Hepatic stellate cell (primary cell): ENCODE measurements at regions not wholly inside any gene's neighbourhood (a gene's known extent, or its start where the extent isn't known, plus 50 kb on each side); places are given as distances from the start of the nearest gene placed in this dataset.

Experiments
- DNase-seq: peaks from one replicate; pipeline ENCODE4 v3.0.0; 2011; ENCODE audit warnings: low spot score

DNA sequence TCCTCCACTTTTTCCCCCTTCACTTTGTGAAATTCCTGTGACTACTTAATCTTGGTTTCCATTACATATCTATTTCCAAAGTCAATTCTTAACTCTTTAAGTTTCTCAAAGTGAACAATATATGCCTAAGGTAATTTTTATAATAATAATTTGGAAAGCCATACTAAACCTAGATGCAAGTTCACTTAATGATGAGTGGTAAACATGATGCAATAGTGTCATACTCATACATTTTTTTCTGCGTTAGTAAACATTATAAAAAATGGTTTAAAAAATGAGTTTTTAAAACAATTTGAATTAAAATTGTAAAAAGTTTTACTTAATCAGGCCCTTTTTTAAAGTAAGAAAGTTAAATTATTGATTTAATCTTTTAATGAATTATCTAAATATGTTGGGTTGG is 659.4 kb upstream of the FZD8 start:
- no peak for DNase-seq

DNA sequence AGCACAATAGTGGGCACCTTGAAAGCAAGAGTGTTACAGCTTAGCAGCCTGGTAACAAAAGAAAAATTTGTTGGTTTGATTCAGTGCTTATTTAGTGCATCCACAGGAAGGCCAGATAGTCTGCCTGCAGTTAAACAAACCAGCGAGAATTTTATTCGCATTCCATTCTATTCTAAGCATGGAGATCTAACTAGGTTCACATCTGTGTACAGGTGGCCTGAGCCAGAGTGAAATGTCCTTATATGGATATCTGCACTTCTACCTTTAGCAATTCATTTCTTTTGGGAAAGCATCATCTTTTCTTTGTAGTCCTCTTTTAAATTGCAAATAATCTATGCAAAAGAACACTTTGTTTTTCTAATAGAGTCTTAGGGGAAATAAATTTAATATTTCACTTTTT is 659.0 kb upstream of the FZD8 start:
- no peak for DNase-seq

DNA sequence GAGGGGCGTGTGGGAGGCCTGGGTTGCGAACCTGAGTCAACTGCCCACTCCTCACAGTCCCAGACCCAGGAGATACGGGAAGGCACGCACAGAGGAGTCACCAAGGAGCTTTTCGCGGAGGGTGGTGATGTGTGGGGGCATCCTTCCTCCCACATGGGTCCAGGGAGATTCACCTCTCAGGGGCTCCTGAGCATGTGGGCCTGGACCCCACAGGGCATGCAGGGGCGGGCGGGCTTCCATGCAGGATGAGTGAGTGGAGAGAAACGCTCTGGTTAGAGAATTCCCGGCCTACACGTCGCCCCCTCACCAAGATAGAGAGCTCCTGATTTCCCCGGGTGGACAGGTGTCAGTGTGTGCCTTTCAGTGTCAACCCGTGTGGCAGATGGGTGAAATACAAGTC is 641.7 kb upstream of the FZD8 start:
- DNase-seq = no peak

DNA sequence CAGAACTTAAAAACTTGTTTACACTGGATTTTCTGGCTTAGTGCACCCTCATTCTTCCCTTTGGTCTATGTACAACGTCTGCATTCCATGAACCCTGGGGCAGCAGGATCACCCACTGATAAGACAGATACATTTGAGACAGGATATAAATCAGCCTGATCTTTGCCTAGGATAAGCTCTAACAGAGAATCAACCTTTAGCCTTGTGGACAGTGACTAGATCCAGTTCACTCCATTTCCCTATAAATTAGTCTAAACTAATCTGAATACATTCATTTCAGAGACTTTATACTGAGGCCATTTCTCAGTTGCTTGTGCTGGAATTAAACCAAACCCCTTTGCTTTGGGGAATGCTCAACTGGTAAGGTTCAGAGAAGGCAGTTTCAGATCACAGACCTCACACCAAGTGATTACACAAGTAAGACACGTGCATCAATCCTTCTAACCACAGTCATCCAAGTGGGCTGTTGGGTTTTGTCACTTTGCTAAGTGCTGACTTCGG is 639.8 kb upstream of the FZD8 start:
- no peak for DNase-seq

DNA sequence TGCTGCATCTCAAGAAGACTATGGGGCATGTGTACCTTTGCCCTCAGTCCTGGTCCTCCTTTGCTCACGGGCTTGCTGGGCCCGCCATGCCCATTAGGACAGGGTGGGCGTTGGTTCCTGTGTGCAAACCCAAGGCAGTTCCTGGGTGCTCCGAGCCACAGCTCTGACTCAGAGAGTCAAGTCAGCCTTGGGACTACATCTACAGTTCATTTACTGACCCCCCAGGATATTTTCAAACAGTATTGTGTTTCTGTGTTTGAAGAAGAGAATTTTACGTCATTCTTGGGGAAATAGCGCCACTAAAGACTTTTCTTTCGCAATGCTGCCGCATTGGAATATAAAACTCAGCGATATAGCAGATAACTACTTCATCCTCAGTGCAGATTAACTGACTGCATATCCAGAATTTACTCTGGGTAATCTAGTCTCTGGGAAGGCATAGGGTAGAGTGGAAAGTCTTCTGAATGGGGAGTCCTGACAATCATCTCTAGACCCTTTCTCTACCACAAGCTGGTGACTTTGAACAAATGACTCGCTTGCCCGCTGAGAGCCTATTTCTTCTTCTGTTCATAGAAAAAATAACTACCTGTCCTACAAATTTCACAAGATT is 638.9 kb upstream of the FZD8 start:
- no peak for DNase-seq

DNA sequence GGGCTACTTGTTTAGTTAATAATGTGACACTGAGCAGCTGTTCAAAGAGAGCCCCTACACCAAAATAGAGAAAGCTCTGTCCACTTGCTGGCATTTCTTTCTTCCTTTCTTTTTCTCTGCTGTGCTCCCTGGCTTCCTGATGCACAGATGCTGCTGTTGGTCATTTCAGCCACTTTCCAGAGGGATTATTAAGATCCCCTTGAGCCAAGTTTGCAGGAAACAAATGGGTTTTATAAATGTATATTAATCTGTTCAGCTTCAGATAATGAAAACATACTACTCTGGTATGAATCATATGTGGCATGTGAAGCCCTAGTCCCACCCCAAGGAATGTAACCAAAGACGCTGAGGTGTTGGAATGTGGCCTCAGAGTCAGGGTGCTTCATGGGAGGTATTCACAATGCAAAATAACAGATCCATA is 638.2 kb upstream of the FZD8 start:
- peak; percentile 34 for DNase-seq

DNA sequence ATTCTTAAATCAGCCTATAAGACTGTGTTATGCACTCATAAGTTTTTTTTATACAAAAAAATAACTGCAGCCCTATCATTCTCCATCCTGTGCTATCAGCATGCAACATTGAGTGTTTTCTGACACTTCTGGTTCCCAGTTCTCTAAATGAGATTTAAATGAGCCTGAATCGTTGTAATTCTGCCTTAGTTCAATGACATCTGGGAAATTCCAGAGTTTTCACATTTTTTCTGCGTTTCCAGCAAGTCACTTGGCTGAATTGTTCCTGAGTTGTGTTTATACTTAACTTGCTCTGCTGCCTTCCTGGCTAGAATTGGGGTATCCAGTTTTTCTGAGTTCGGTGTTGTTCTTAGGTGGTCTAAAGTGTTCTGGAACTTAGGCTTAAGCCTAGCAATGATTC is 636.1 kb upstream of the FZD8 start:
- DNase-seq = no peak

DNA sequence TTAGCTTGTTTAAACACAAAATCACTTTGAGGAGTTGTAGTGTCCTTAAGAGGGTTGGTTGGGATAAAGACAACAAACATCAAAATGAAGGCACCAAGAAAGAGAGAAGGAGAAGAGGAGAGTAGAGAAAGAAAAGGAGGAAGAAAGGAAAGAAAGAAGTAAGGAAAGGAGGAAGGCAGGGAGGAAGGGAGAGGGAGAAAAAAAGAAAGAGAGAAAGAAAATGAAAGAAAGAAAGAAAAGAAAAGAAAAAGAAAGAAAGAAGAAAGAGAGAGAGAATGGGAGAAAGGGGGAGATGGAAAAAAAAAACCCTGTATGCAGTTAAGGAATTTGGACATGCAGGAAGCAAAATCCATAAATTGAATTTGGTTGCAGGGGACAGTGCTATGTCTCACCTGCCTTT is 635.4 kb upstream of the FZD8 start:
- no peak for DNase-seq

DNA sequence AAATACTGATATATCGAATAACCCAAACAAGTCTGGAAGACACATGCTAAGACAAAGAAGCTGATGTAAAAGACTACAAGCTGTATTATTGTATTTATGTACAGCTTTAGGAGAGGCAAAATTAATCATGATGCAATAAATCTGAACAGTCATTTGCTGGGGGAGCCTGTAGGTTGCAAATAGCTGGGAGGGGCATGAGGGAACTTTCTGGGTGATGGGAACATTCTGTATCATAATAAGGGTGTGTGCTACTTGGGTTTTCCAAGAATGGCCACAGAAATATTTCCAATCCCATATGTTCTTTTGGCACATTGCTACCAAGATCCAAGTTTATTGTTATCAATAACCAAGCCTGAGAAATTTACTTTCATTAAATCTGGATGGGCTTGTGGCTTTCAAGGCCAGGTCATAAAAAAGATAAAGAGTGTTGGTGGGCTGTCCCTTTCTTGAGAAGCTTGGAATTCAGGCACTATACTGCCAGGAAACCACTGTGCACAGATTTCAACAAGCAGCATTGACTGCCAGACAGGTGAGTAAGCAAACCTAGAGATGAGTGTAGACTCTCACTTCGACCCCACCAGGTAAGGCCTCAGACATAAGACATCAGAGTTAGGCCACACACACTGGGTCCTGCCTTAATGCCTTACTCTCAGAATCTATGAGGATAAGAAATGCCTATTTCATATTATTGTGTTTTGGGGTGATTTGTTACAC is 629.7 kb upstream of the FZD8 start:
- no peak for DNase-seq

DNA sequence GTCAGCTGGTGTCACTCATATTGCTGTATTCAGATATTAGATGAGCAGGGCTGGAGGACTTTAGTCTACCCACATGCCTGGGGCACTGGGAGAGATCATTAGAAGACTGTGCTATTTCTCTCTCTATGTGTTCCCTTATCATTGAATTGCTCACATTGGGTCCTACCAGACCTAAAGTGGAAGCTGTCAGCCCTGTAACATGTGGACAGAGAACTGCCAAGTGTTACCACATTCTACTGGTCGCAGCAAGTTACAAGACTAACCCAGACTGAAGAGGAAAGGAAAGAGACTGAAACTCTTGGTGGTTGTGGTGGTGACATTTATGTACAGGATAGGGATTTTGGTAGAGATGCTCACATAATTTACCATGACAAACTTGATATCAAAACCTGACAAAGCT is 627.1 kb upstream of the FZD8 start:
- DNase-seq = no peak

DNA sequence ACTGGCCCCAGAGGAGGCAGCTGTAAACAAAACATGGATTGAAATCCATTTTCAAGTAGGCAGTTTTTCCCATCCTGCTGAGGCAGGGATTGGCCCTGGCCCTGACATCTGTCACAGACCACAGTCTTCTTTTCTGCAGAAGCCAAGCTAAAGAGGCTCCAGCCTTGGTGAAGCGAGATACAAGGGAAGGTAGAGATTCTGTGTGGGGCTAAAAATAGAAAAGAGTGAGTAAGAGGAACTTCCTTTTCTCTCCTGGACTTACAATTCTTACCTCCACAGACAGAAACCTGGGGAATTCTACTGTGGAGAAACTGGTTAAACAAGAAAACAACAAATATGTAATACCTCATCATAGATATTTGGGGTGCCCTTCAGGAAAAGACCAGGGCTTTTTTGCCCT is 624.8 kb upstream of the FZD8 start:
- no peak for DNase-seq

DNA sequence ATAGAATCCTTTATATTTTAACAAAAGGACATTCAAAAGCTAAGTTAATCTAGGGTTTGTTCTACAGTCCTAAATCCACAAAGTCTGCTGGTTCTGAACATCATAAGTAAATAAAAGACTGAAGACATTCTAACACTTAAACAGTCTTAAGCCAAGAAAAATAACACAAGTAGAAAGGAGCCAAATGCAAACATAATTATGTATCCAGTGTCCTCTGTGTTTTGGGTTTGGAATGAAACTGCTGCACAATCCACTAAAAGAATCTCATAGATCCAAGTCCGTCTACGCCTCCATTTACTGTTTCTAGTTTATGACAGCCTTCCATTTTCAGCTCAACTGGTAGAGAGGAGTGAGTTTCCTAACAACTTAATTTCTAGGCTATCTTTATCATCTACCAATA is 623.6 kb upstream of the FZD8 start:
- DNase-seq = no peak

DNA sequence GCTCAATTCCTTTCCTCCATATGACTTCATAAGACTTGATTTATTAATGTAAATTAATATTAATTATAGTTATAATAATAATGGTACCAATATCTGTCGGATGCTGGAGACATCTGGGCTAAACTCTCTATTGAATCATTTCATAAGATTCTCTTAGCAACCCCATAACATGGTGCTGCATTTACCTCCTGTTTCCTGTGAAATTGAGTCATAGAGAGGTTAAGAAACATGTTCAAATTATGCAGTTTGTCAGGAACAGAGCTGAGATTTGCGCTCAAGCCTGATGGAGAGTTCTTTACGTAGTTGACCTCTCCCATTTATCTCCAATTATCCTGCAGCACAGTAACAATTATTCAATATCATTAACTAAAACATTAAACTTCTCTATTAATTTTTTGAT is 621.8 kb upstream of the FZD8 start:
- DNase-seq = no peak

DNA sequence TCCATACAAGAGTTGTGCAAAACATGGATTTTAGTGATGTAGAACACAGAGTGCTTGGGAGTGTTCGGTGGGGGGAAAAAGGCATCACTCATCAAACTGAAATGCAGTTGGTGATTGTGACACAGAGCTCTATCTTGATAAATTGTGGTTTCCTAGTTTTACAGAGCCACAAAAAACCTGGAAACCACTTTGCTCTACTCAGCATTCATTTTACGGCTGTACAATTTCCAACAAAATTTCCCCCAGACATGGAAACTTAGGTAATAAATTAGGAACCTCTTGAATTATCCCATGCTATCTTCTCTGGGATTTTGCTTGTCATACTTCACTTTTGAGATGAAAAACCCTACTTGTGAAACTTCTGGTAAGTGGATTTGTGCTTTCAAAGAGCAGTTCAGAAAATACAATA is 614.9 kb upstream of the FZD8 start:
- peak; percentile 12 for DNase-seq

DNA sequence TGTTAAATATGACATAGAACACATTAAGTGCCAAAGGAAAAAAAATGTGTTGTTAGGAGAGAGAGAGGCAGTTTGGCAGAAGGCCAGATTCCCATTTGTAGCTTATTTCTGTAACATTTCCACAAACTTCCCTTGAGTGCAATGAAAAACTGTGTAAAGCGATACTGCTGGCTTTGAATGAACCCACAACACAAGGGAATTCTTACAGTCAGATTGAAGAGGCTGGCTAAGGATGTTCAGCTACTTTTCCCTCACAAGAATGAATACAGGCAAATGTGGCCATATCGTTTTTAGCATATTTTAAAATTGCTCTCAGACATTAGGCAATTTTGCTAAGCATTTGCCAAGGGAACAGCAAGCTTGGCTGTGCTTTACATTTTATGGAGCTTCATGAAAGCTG is 614.1 kb upstream of the FZD8 start:
- no peak for DNase-seq

DNA sequence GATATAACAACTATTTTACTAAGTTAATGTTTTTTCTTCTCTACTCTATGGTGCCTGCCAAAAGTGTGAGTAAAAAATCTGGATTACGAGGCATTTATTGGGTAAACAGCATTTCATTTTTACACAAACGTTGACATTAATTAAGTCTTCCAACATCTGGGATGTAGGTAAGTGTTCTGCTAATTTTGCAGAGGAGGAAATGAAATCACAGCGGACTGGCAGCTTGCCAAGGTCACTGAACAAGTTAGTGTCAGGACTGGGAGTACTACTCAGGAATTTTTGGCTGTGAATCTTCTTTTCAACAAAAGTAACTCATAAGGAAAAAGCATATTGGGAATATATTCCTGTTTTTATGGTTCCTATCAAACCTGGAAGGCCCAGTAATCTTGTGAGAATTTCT is 612.1 kb upstream of the FZD8 start:
- no peak for DNase-seq

DNA sequence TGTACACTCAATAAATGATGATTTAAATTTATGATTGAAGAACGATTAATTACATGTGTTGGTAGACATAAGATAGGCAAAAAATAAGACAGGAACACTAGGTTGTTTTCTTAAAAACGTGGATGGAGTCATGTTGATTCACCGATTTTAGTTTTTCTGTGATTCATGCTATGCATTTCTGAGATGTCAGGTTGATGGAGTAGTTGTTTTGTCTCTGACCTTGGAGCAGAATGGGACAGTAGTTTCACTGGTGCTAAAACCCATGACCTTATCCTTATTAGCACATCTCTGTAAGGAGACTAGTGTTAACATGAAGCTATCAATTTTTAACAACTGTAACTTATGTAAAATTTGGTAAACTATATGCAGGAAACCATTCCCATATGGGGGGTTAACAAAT is 611.6 kb upstream of the FZD8 start:
- DNase-seq = no peak

DNA sequence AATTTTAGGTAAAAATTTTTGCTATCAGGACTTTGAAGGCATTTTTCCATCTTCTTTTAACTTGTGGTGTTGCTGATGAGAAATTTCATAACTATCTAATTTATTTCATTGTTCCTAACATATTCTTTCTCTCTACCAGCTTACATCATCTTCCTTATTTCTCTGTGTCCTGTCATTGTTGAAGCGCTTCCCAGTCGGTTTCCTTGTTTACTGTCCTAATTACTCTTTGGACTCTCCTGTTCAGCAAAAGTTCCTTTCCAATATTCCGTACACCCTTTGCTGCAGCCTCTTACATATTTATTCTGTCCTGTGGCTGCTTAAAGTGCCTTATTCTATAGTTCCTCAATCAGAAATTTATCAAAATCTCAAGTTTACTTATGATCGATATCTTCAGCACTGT is 609.0 kb upstream of the FZD8 start:
- DNase-seq = no peak

DNA sequence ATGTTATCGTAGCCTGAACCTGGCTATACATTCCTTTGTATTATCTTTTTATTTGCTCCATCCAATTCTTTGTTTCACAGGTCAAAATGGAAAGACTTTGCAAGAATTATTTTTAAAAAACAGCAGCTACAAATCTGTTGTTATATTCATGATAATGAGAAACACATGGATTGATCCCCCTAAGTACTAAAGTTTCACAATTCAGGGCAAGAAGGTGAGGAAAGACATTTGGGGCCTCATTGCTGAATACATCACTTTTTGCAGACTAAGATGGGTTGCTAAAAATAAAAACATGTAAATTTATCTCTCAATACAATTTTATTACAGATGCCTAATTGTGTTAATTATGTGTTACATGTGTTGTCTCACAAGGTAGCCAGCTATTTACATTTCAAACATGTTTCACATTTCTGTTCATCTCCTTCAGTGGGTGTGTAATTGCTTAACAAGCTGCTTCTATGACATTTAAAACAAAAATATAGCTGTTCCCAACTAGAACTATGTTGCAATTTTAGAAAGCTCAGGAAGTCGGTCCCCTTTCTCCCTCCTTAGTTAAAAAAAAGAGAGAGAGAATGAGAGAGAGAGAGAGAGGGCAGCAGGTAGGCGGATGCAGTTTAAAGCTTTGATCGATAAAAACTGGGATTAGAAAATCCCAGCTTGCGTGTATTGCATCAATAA is 606.3 kb upstream of the FZD8 start:
- DNase-seq = no peak

DNA sequence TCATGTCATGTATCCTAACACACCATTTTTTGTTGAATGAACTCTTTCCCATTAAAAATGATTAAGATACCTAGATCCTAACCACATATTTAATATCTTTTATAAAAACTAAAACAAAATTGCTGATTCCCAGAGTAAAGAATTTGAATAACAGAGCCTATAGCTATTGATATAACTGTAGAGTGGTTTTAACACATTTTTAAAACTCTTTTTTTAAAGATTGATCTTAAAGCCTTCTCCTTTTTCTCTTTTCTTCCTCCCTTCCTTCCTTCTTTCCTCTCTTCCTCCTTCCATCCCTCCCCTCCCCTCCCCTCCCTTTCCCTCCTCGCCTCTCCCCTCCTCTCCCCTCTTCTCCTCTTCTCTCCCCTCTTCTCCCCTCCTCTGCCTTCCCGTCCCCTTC is 605.4 kb upstream of the FZD8 start:
- DNase-seq = no peak

DNA sequence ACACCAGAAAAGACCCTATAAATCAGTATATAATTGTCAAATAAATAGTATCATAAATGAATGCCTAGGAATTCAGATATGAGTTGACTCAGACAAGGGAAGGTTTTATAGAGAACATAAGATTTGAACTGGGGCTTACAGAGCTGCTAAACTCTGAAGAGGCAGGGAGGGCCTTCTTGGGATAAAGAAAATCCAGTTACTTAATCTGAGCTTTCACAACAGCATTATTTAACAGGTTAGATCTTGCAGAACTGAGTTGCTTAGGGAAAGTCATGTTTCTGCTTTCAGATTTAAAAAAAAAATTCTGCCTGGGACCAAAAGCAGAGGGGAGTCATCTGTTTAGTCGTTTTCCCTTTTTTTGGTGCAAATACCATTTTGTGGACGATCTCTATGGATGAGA is 594.8 kb upstream of the FZD8 start:
- DNase-seq = no peak

DNA sequence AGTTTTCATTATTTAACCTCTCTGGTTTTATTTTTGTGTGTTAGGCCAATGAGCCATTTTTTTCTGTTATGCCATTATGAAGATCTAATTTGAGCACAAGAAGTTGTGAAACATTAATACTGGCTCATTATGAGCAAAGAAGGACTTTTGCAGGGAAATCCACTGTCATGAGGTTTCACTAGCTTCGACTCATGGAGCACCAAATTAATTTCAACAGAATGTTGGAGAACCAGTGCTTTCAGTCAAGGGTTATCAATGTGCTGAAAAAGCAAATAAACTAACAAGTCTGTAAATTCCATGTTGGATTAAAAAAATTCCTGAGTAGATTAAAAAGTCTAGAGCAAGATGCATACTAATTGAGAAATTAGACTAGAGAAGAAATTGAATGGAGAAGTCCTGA is 594.2 kb upstream of the FZD8 start:
- DNase-seq = no peak

DNA sequence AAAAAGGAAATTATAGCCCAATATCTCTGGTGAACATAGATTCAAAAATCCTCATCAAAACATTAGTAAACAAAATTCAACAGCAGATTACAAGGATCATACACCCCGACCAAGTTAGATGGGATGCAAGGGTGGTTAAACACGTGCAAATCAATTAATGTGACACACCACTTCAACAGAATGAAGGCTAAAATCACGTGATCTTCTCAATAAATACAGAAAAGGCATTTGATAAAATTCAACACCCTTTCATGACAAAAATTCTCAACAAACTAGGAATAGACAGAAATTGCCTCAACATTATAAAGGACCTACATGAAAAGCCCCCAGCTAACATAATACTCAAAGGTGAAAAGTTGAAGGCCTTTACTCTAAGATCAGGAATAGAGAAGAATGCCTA is 590.8 kb upstream of the FZD8 start:
- no peak for DNase-seq
